Stomach (tissue), 4 donors: ENCODE measurements at regions not wholly inside any gene's neighbourhood (a gene's known extent, or its start where the extent isn't known, plus 50 kb on each side); places are given as distances from the start of the nearest gene placed in this dataset.

Experiments
- CTCF ChIP-seq, 7 experiments: fragments of 450-650 bp in 4 of 7; fragments of 200-600 bp in 3 of 7; sonication (generic) in 3 of 7; IDR thresholded peaks; one replicate each; pipeline ENCODE4 v1.5.1; 2016 to 2019; ENCODE audit warnings: antibody characterized with exemption in 7 of 7, control low read depth in 2 of 7, mild to moderate bottlenecking in 1 of 7
- EP300 ChIP-seq: sonication (generic); formaldehyde crosslinking; IDR thresholded peaks from one replicate; pipeline ENCODE4 v1.6.1; 2017; ENCODE audit warnings: antibody characterized with exemption
- POLR2A ChIP-seq, 4 donors: fragments of 450-650 bp; IDR thresholded peaks; one replicate each; pipeline ENCODE4 v1.6.1; 2016; ENCODE audit warnings: antibody characterized with exemption in 4 of 4, control low read depth in 2 of 4, mild to moderate bottlenecking in 1 of 4, moderate library complexity in 1 of 4
- POLR2AphosphoS5 ChIP-seq, 3 donors: sonication (generic); formaldehyde crosslinking; IDR thresholded peaks; one replicate each; pipeline ENCODE4 v1.6.1; 2016; ENCODE audit warnings: antibody characterized with exemption in 3 of 3

GRCh38 chr11:79672786-79673185, 232.0 kb upstream of the TENM4 start:
- no peak for TF ChIP-seq CTCF (IDR thresholded peaks at IDR 0.05)
- TF ChIP-seq POLR2A (IDR thresholded peaks at IDR 0.05), result no peak
- TF ChIP-seq EP300, result no peak
- TF ChIP-seq POLR2AphosphoS5 (IDR thresholded peaks at IDR 0.05), result no peak
